Aorta (tissue), 5 donors: ENCODE measurements at regions not wholly inside any gene's neighbourhood (a gene's known extent, or its start where the extent isn't known, plus 50 kb on each side); places are given as distances from the start of the nearest gene placed in this dataset.
"Not testable (repeated sequence)": the region's sequence is repeated elsewhere in the genome, so short reads cannot be mapped to it uniquely, and the experiment has no call there.

Experiments used
- ATAC-seq: fragments of 200-7000 bp; cut with Tn5 transposase; one replicate; pipeline ENCODE4 v1.9.1; 2022; ENCODE audit warnings: moderate library complexity; ENCODE audit not compliant: low FRiP score
- DNase-seq, 2 donors: peaks; one replicate each; pipeline ENCODE4 v3.0.0-alpha.2; 2020
- H3K27ac ChIP-seq, 2 donors: one replicate each; pipeline ENCODE4 v1.5.1; 2013; ENCODE audit warnings: low read length in 2 of 2, mild to moderate bottlenecking in 2 of 2, moderate library complexity in 2 of 2, control low read depth in 1 of 2, inconsistent platforms in 1 of 2, low read depth in 1 of 2
- H3K27me3 ChIP-seq, 2 donors: one replicate each; pipeline ENCODE4 v1.6.1; 2013; ENCODE audit warnings: control low read depth in 1 of 2, low read length in 1 of 2, mild to moderate bottlenecking in 1 of 2, moderate library complexity in 1 of 2; ENCODE audit not compliant: insufficient read depth in 2 of 2, control insufficient read depth in 1 of 2
- H3K36me3 ChIP-seq, 2 donors: one replicate each; pipeline ENCODE4 v1.6.1; 2013; ENCODE audit warnings: control low read depth in 1 of 2, low read length in 1 of 2, mild to moderate bottlenecking in 1 of 2; ENCODE audit not compliant: insufficient read depth in 2 of 2, control insufficient read depth in 1 of 2
- H3K4me1 ChIP-seq, 2 donors: one replicate each; pipeline ENCODE4 v1.6.1; 2013; ENCODE audit warnings: low read length in 2 of 2, control low read depth in 1 of 2, mild to moderate bottlenecking in 1 of 2, moderate library complexity in 1 of 2; ENCODE audit not compliant: insufficient read depth in 2 of 2, control insufficient read depth in 1 of 2
- H3K4me3 ChIP-seq, 2 donors: one replicate each; pipeline ENCODE4 v1.5.1; 2013; ENCODE audit warnings: low read length in 2 of 2, control low read depth in 1 of 2, mild to moderate bottlenecking in 1 of 2
- H3K9me3 ChIP-seq: one replicate; pipeline ENCODE4 v1.6.1; 2013; ENCODE audit warnings: mild to moderate bottlenecking, low read length; ENCODE audit not compliant: control insufficient read depth
- WGBS, 2 donors: extraction: QIAGEN DNeasy Blood & Tissue Kit; methylation state at CpG; one replicate each; pipeline ENCODE4 v1.1.7; 2013; 5-methylcytosine and 5-hydroxymethylcytosine counted together
- intact Hi-C, 2 donors: fragments of 100-400 bp; cut with DNase I; formaldehyde crosslinking; loops; one replicate each; pipeline versions ENCODE4 v1.14.2 to v1.15.0; 2022
- donor health status: healthy with polysubstance abuse.
- donor health status: Bipolar disorder and iron deficiency.
- donor health status: DM: no; HTN: no; CAD: no.
- donor health status: DM: no; HTN: no; CAD: no.
- donor health status: DM: yes; HTN: yes; CAD: no.

DNA sequence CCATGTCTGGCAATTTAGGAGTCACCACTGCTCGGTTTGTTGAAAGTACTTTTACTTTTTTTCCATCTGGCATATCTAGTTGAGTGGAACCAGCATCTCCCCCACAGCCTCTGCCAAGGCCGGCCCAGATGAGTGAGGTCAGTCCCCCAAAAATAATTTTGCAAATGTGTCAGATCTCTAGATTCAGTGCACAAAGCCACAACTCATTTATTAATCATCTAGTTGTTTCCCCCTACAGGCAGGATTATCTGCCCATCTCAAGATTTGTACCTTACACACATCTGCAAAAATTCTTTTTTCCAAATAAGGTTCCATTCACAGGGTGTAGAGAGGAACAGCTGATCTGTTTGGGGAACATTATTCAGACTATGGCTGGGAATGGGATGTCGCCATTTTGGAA lies 174.0 kb upstream of the MXRA5 start:
- no peak overlapping the region for H3K27ac ChIP-seq
- no peak for DNase-seq

DNA sequence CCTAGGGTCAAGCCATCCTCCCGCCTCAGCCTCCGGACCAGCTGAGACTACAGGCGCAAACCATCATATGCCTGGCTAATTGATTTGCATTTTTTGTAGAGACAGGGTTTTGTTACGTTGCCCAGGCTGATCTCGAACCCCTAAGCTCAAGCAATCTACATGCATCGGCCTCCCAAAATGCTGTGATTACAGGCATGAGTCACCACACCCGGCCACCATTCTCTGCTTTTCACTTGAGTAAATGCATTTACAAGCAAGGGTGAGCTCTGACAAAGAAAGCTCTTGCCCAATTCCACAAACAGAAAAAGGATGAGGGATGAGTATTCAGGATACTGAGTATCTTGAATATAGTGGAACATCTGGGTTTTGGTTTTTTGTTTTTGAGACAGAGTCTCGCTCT lies 172.9 kb upstream of the MXRA5 start:
- H3K27me3 ChIP-seq, ATAC-seq, DNase-seq, H3K4me3 ChIP-seq, intact Hi-C loops, H3K4me1 ChIP-seq, H3K36me3 ChIP-seq, H3K9me3 ChIP-seq, H3K27ac ChIP-seq: not testable (repeated sequence)
- WGBS, 2 donors = 80 to 86% methylated on average over 8 of the region's 8 CpGs

More for the DNA sequence above, 174.0 kb upstream of the MXRA5 start:
- Histone ChIP-seq H3K4me3 (no peak overlapping the region), H3K4me1 (no peaks in the 10 kb centered on the region), H3K36me3 (no peaks in the 10 kb centered on the region), H3K9me3 (no peaks in the 10 kb centered on the region), H3K27me3 (no peaks in the 10 kb centered on the region)
- intact Hi-C loops = no loop called here
- 54 to 75% methylated on average over 3 of the region's 3 CpGs for WGBS, 2 donors
- no peak for ATAC-seq

DNA sequence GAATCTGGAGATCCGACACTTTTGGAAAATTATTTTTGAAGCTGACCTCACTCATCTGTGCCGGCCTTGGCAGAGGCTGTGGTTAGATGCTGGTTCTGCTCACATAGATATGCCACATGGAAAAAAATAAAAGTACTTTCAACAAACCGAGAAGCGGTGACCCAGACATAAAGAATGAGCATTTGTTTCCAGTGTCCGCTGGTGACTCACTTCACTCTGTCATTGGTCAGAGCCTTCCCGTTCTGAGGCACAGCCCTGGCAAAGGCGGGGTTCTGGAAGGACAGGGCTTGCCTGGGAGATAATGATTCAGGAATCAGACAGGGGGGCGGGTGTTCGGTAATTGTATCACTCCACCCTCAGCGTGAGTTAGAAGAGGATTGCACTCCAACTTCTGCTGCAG lies 172.4 kb upstream of the MXRA5 start:
- 40 to 50% methylated on average over 10 of the region's 10 CpGs for WGBS, 2 donors
- peak; percentile 56 for ATAC-seq
- Histone ChIP-seq H3K36me3 (no peaks in the 10 kb centered on the region), H3K27me3 (no peaks in the 10 kb centered on the region), H3K4me1 (no peaks in the 10 kb centered on the region), H3K27ac (no peak overlapping the region), H3K9me3 (no peaks in the 10 kb centered on the region), H3K4me3 (no peak overlapping the region)
- intact Hi-C loops = no loop called here
- DNase-seq = peak in 1 of 2 donors; percentile 71

DNA sequence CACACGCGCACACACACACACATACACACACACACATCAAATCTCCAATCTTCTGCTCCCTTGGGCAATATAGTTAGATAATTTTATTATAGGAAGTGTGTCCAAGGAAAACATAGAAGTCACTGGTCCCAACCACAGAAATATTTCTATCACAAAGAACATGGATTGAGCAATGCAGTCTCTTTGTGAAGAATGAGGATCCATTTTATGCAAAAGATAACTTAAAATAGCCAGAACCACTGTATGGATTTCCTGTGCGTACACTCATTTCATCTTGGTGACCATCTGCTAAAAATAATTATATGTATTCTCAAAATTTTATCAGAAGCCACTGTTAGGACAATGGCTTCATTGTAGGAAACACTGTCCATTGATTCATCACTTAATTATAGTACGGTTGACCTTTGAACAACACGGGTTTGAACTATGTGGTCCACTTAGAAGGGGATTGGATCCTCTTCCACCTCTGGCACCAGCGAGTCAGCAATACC lies 169.6 kb upstream of the MXRA5 start:
- Histone ChIP-seq H3K36me3 (no peaks in the 10 kb centered on the region), H3K4me3 (no peak overlapping the region), H3K27me3 (no peaks in the 10 kb centered on the region), H3K9me3 (no peaks in the 10 kb centered on the region), H3K27ac (no peak overlapping the region), H3K4me1 (no peaks in the 10 kb centered on the region)
- WGBS, 2 donors = 87 to 92% methylated on average over 6 of the region's 6 CpGs
- ATAC-seq = no peak
- intact Hi-C loops = no loop called here
- DNase-seq = no peak

DNA sequence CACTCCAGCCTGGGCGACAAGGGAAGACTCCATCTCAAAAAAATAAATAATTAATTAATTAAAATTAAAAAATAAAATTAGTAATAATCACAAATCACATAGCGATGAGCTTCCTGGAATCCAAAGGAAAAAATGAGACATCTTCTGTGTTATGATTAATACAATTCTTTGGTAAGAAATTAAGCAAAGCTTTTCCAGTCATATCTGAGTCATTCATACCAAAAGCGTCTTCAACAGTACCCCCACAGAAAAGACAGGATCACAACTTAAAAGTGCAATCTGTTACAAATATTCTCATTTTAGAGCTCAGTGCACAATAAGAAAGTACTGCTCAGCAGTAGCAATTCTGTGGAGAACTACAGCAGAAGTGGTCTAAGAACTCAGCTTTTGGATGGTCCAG lies 168.5 kb upstream of the MXRA5 start:
- no peaks in the 10 kb centered on the region for H3K4me1 ChIP-seq
- no peaks in the 10 kb centered on the region for H3K36me3 ChIP-seq
- H3K4me3 ChIP-seq = no peak overlapping the region
- DNase-seq = no peak
- ATAC-seq = no peak
- H3K9me3 ChIP-seq = no peaks in the 10 kb centered on the region
- intact Hi-C loops = no loop called here
- WGBS, 2 donors = 85% methylated on average over 3 of the region's 3 CpGs
- no peak overlapping the region for H3K27ac ChIP-seq
- H3K27me3 ChIP-seq = no peaks in the 10 kb centered on the region

DNA sequence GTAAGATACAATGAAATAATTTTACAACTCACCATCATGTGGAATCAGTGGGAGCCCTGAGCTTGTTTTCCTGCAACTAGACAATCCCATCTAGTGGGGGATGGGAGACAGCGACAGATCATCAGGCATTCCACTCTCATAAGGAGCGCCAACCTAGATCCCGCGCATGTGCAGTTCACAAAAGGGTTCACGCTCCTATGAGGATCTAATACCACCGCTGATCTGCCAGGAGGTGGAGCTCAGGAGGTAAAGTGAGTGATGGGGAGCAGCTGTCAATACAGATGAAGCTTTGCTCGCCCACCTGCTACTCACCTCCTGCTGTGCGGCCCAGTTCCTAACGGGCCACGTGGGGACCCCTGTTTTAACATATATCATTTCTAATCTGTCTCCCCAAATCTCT lies 165.7 kb upstream of the MXRA5 start:
- intact Hi-C loops, H3K27me3 ChIP-seq, H3K36me3 ChIP-seq, H3K27ac ChIP-seq, H3K9me3 ChIP-seq, ATAC-seq, H3K4me1 ChIP-seq, DNase-seq, H3K4me3 ChIP-seq: not testable (repeated sequence)
- 21 to 37% methylated on average over 10 of the region's 10 CpGs for WGBS, 2 donors

DNA sequence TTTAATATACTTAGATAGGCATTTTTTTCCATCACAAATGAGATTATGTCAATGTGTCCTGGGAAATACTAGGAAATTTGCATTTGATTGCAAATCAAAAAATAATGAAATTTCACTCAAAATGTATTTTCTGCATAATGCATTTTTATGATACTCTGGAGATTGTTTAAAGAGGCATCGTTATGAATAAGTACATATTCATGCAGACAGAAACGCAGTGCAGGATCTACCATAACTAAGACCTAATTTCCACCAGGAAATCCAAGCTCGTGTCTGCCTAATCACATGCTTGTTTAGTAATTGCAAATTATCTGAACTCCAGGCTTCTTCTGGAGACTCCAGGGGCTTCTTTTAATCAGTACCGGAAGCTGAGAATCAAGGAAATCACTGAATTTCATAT lies 163.5 kb upstream of the MXRA5 start:
- no peak overlapping the region for H3K4me3 ChIP-seq
- ATAC-seq = no peak

DNA sequence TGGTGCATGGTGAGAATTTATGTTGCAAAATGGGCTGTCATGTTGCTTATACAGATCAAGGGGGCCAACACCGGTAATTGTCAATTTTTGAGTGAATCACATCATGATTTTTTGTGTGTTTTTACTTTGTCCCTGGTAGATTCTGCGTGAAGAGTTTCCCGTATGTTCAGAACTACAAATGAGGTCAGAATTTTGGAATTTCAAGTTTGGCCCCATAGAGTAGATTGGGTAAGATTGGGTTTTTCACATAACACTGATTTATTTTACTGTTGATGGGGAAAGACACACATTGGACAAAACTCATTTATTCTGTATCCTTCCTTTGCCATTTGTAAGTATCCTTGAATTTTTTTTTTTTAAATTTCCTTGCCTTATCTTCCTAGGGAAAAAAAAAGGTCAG lies 158.5 kb upstream of the MXRA5 start:
- Histone ChIP-seq H3K4me1 (no peaks in the 10 kb centered on the region), H3K27me3 (no peaks in the 10 kb centered on the region), H3K4me3 (no peak overlapping the region), H3K36me3 (no peaks in the 10 kb centered on the region), H3K9me3 (no peaks in the 10 kb centered on the region), H3K27ac (no peak overlapping the region)
- DNase-seq (no peak), ATAC-seq (no peak)
- 55 to 62% methylated on average over 3 of the region's 3 CpGs for WGBS, 2 donors
- intact Hi-C loops = no loop called here

More for the DNA sequence above, 163.5 kb upstream of the MXRA5 start:
- intact Hi-C loops = no loop called here
- no peak for DNase-seq
- Histone ChIP-seq H3K27me3 (no peaks in the 10 kb centered on the region), H3K4me1 (no peaks in the 10 kb centered on the region), H3K9me3 (no peaks in the 10 kb centered on the region), H3K27ac (no peak overlapping the region), H3K36me3 (no peaks in the 10 kb centered on the region)
- WGBS, 2 donors = 72 to 74% methylated on average over 4 of the region's 4 CpGs

DNA sequence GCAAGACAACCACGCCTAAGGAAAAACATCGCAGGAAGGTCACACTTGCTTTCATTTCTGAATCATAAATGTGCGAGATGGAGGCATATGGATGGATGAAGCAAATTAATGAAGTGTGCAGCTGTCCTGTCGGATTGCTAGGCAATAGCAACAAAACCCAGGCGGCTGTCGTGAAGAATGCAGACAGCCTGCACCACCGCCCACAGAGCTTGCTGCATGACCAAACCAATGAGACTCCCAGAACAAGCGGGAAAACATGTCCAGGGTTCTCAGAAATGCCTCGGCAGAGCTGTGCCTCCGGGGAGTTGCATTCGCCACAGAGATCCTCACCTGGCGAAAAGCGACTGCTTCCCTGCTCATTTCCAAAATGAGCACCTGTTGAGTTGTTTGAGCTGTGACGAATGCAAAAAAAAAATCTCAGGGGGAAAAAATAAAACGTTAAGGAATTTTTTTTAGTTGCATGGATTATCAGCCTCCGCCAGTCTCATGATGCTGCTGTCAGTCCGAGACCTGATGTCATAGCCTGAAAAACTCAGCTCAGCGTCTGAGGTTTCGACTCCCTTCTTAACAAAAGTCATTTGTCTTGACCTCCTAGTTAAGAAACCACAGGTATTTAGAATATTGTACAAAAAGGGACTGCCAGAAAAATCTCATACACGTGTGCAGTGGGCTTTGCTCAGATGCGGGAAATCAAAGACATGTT lies 155.5 kb upstream of the MXRA5 start:
- H3K9me3 ChIP-seq = no peaks in the 10 kb centered on the region
- H3K27ac ChIP-seq = no peak overlapping the region
- ATAC-seq (no peak), DNase-seq (no peak)
- H3K36me3 ChIP-seq = no peaks in the 10 kb centered on the region
- WGBS, 2 donors = 57 to 58% methylated on average over 21 of the region's 21 CpGs
- no peaks in the 10 kb centered on the region for H3K27me3 ChIP-seq
- H3K4me3 ChIP-seq = no peak overlapping the region
- no peaks in the 10 kb centered on the region for H3K4me1 ChIP-seq
- intact Hi-C loops = no loop called here
